ENCODE measurements at regions not wholly inside any gene's neighbourhood (a gene's known extent, or its start where the extent isn't known, plus 50 kb on each side); places are given as distances from the start of the nearest gene placed in this dataset.

DNA sequence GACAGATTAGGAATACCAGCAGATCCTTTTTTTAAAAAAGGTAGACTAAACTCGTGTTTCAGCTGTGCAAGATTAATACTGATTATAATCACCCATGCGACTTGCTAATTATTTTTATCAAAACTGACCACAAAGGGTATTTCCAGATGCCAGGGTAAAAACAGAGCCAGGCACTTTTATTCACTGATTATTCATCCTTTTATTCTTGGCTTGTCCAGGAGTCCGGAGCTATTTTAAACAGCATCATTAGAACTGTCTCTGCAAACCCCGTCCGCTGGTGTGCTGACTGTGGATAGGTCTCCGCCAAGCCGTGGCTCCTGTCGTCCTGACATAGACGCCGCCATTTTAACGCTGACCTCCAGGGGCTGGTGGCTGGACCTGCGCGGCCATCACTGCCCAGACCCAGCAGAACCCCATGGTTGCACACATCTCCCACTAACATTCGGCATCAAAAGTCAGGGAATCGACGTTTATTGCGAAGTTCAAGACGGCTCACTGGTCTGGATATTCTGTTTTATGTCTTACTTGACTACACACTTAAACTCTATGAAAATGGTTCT lies 364.8 kb downstream of the THBS2 start:
- DNase-seq, result no peak
- intact Hi-C loops (cut with DNase I; ENCODE audit: low total_unique reads), result no loop called here
- H3K36me3 ChIP-seq, result no peaks in the 10 kb centered on the region
- TF ChIP-seq, protein P1, sequence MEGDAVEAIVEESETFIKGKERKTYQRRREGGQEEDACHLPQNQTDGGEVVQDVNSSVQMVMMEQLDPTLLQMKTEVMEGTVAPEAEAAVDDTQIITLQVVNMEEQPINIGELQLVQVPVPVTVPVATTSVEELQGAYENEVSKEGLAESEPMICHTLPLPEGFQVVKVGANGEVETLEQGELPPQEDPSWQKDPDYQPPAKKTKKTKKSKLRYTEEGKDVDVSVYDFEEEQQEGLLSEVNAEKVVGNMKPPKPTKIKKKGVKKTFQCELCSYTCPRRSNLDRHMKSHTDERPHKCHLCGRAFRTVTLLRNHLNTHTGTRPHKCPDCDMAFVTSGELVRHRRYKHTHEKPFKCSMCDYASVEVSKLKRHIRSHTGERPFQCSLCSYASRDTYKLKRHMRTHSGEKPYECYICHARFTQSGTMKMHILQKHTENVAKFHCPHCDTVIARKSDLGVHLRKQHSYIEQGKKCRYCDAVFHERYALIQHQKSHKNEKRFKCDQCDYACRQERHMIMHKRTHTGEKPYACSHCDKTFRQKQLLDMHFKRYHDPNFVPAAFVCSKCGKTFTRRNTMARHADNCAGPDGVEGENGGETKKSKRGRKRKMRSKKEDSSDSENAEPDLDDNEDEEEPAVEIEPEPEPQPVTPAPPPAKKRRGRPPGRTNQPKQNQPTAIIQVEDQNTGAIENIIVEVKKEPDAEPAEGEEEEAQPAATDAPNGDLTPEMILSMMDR (IDR thresholded peaks at IDR 0.05), result no peak
- no peak for TF ChIP-seq POLR2A (IDR thresholded peaks at IDR 0.05)
- H3K4me3 ChIP-seq, result no peak overlapping the region
- H3K9me3 ChIP-seq, result no peaks in the 10 kb centered on the region
- H3K27ac ChIP-seq, result no peak overlapping the region
- no peaks in the 10 kb centered on the region for H3K4me1 ChIP-seq
- H3K27me3 ChIP-seq, result no peaks in the 10 kb centered on the region

DNA sequence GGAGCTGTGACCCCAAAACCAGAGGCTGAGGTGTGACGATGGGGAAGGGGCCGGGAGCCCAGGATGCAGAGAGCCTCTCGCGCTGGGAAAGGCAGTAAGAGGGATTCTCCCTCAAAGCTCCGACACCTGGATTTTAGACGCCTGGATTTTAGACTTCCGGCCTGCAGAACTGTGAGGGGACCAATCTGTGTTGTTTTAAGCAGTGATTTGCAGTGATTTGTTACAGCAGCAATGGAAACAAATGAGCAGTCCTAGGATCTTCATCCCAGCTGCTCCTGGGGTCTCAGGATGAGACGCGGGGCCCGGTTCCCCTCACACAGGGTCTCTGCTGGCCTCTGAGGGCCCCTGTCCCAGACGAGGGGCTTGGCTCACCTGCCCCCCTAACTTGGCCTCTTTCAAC lies 365.5 kb downstream of the THBS2 start:
- Histone ChIP-seq H3K36me3 (no peaks in the 10 kb centered on the region), H3K4me3 (no peak overlapping the region), H3K9me3 (no peaks in the 10 kb centered on the region), H3K27ac (peak overlapping the region in 1 of 2 donors; percentile 4), H3K4me1 (no peaks in the 10 kb centered on the region), H3K27me3 (no peaks in the 10 kb centered on the region)
- intact Hi-C loops (cut with DNase I; ENCODE audit: low total_unique reads), result no loop called here
- no peak for DNase-seq
- TF ChIP-seq, protein P1 (IDR thresholded peaks at IDR 0.05), result no peak
- TF ChIP-seq POLR2A (IDR thresholded peaks at IDR 0.05), result no peak

DNA sequence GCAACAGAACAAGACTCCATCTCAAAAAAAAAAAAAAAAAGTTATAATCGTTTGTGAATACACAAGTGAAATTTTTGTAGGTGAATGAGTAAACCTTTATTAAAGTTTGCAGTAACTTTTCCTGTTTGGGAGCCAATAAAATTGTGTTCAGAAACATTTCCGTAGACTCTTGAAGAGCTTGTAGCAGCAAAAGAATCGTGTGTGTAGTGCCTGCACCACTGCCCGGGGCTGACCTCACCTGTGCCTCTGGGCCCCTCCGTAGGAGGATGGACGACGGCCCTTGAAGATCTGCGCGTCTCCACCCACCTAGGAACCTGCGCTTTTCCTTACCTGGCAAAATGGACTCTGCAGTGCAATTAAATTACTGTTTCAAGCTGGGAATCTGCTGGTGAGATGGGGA lies 366.0 kb downstream of the THBS2 start:
- intact Hi-C loops (cut with DNase I; ENCODE audit: low total_unique reads), result no loop called here
- DNase-seq, result no peak
- Histone ChIP-seq H3K4me3 (no peak overlapping the region), H3K36me3 (no peaks in the 10 kb centered on the region), H3K27ac (no peak overlapping the region), H3K9me3 (no peaks in the 10 kb centered on the region), H3K4me1 (no peaks in the 10 kb centered on the region), H3K27me3 (no peaks in the 10 kb centered on the region)
- no peak for TF ChIP-seq POLR2A (IDR thresholded peaks at IDR 0.05)
- TF ChIP-seq, protein P1 (IDR thresholded peaks at IDR 0.05), result no peak

DNA sequence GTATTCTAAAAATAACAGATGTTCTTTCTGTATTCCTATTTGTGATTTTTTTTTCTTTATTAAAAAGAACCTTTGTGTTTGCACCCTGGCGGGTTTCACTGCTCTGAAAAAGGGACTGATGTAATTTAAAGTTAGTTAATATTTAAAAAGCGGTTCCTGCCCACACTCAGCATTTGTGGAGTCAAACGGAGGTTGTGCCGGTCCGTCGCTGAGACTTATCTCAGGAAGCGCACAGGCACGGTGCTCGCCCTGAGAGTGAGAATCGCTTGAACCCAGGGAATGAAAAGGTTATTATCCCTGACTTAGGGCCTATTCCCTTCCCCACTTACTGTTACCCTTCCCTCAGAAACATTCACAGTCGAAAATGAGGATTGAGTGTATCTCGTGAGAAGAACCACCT lies 366.7 kb downstream of the THBS2 start:
- no peak overlapping the region for H3K4me3 ChIP-seq
- intact Hi-C loops (cut with DNase I; ENCODE audit: low total_unique reads), result no loop called here
- TF ChIP-seq, protein P1 (IDR thresholded peaks at IDR 0.05), result no peak
- no peak for TF ChIP-seq POLR2A (IDR thresholded peaks at IDR 0.05)
- no peak overlapping the region for H3K27ac ChIP-seq
- H3K27me3 ChIP-seq, result no peaks in the 10 kb centered on the region
- H3K4me1 ChIP-seq, result no peaks in the 10 kb centered on the region
- no peaks in the 10 kb centered on the region for H3K36me3 ChIP-seq
- H3K9me3 ChIP-seq, result no peaks in the 10 kb centered on the region
- DNase-seq, result no peak

DNA sequence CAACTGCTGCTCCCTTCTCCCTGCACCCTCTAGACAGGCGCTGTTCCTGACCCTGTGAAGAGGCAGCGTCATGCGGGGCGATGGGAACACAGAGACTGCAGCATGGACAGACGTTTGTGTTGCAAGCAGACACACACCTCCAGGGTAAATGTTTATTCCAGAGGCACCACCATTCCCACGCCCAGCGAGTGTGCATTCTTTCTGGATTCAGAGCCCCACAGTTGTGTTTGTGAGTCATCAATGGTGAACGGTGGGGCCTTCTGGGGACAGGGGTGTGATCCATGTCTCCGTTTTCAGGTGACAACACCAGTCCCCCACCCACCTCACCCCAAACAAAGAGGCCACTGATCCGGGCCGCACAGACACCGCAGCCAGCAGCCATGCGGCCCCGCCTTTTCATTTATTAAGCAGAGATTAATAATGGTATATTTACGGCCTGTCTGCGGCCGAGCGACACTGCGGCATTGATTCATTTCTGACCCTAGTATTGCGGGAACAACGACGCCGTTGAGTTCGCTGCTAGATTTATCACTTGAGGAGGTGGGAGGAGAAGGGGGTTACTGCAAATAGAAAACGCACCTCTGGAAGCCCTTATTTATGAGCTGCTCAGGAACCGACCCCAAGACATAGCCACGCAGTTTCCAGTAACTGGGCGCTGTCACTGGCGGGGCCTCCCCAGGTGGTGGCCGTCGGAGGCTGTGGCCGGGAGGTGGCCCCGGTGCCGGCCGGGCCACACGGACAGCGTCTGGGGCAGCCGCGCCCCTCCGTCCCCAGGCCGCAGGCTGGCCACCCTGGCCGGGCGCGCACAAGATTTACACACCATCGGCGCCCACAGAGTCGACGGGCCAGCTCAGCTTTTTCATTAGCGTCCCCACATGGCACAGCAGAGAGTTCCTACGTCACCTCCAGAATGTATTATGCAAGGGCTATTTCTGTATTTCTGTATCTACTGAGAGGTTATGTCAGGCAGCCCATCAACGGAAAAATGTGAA lies 367.6 kb downstream of the THBS2 start:
- H3K36me3 ChIP-seq, result no peaks in the 10 kb centered on the region
- no peak for DNase-seq
- intact Hi-C loops (cut with DNase I; ENCODE audit: low total_unique reads), result loop anchor here (2.0 kb wide), 1 partner anchor 515 kb away; no protein-coding TSS in a partner anchor
- no peaks in the 10 kb centered on the region for H3K4me1 ChIP-seq
- no peaks in the 10 kb centered on the region for H3K27me3 ChIP-seq
- TF ChIP-seq, protein P1 (IDR thresholded peaks at IDR 0.05), result no peak
- no peak for TF ChIP-seq POLR2A (IDR thresholded peaks at IDR 0.05)
- H3K4me3 ChIP-seq, result no peak overlapping the region
- no peaks in the 10 kb centered on the region for H3K9me3 ChIP-seq
- no peak overlapping the region for H3K27ac ChIP-seq
